ENCODE measurements at regions not wholly inside any gene's neighbourhood (a gene's known extent, or its start where the extent isn't known, plus 50 kb on each side); places are given as distances from the start of the nearest gene placed in this dataset.

DNA sequence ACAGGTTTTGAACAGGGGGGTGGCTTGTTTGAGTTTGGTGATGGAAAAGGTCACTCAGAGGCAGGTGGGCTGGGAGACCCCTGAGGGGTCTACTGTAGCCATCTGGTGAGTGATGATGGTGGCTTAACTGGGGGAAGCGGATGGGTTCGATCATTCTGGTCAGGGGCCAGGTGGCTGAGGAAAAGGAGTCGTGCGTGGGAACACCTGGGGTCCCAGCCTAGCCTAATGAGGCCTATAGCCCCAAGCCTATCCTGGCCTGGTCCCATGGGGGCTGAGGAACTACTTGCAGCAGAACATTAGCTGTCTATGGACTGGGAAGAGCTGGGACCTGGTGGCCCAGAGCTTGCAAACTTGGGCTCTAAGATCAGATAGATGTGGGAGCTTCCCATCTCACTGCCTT lies 158.4 kb upstream of the MYL2 start:
- TF ChIP-seq CTCF (IDR thresholded peaks at IDR 0.05; ENCODE audit: low read depth, low read length, missing control alignments): no peak
- no peaks in the 10 kb centered on the region for H3K36me3 ChIP-seq (replicated peaks)
- in situ Hi-C loops (cut with HindIII; ENCODE audit: low pct_ligation_motif_present, low sequenced_read_pairs): no loop called here
- H3K4me3 ChIP-seq (ENCODE audit: low read depth, low read length): no peak overlapping the region
- H3K27ac ChIP-seq: no peak overlapping the region
- no peaks in the 10 kb centered on the region for H3K27me3 ChIP-seq (replicated peaks)
- DNase-seq: no peak

DNA sequence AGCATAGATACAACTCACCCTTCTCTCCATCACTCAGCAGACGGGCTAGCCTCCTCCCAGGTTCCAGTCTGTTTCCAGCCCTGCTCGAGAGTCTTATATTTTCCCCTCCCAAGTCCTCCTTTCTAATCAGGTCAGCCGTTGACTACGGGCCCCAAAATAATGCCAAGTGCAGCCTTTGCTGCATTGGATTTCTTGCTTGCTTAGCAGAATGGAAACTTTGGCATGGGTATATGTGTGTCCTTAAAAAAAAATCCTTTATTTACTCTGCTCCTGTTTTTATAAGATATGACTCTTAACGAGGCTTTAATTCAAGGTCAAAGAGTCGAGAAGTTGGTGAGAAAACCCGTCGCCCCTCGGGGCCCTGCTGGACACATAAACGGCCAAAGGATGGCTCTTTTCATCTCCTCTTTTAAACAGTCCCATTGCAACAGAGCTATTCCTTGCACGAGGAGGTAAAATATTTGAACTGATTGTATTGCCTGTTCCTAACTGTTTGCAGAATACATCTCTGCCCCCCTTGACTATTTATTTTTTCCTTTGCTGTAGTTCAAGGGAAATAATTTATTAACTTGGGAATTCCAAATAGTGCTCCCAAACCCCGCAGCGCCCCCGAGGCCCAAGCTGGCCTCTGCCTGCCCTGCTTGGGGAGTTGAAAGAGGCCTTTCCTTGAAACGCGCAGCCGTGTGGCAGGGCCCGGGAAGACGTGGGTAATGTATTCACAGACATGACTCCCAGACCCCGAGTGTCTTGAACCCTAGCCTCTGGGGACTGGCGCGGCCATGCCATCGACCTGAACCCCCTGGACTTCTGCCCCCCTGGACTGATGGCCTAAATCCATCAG lies 156.5 kb upstream of the MYL2 start:
- no peak overlapping the region for H3K27ac ChIP-seq
- in situ Hi-C loops (cut with HindIII; ENCODE audit: low pct_ligation_motif_present, low sequenced_read_pairs): no loop called here
- H3K4me3 ChIP-seq (ENCODE audit: low read depth, low read length): no peak overlapping the region
- TF ChIP-seq CTCF (IDR thresholded peaks at IDR 0.05; ENCODE audit: low read depth, low read length, missing control alignments): no peak
- H3K27me3 ChIP-seq (replicated peaks): no peaks in the 10 kb centered on the region
- DNase-seq: no peak
- no peaks in the 10 kb centered on the region for H3K36me3 ChIP-seq (replicated peaks)

- H3K27ac ChIP-seq: no peak overlapping the region
- no peak overlapping the region for H3K4me3 ChIP-seq (ENCODE audit: low read depth, low read length)
- DNase-seq: no peak
- in situ Hi-C loops (cut with HindIII; ENCODE audit: low pct_ligation_motif_present, low sequenced_read_pairs): no loop called here
- no peaks in the 10 kb centered on the region for H3K27me3 ChIP-seq (replicated peaks)
- no peaks in the 10 kb centered on the region for H3K36me3 ChIP-seq (replicated peaks)
- no peak for TF ChIP-seq CTCF (IDR thresholded peaks at IDR 0.05; ENCODE audit: low read depth, low read length, missing control alignments)
Observed at GRCh38 chr12:111076199-111076598, 155.8 kb upstream of the MYL2 start.

- H3K27me3 ChIP-seq (replicated peaks): no peaks in the 10 kb centered on the region
- in situ Hi-C loops (cut with HindIII; ENCODE audit: low pct_ligation_motif_present, low sequenced_read_pairs): no loop called here
- no peak for DNase-seq
- TF ChIP-seq CTCF (IDR thresholded peaks at IDR 0.05; ENCODE audit: low read depth, low read length, missing control alignments): no peak
- no peaks in the 10 kb centered on the region for H3K36me3 ChIP-seq (replicated peaks)
- H3K27ac ChIP-seq: no peak overlapping the region
- no peak overlapping the region for H3K4me3 ChIP-seq (ENCODE audit: low read depth, low read length)
Observed at GRCh38 chr12:111074965-111075364, 154.6 kb upstream of the MYL2 start.

GRCh38 chr12:111074559-111074958 lies 154.2 kb upstream of the MYL2 start:
- Histone ChIP-seq H3K36me3 (replicated peaks) (no peaks in the 10 kb centered on the region), H3K27me3 (replicated peaks) (no peaks in the 10 kb centered on the region), H3K4me3 (ENCODE audit: low read depth, low read length) (no peak overlapping the region), H3K27ac (no peak overlapping the region)
- in situ Hi-C loops (cut with HindIII; ENCODE audit: low pct_ligation_motif_present, low sequenced_read_pairs): no loop called here
- TF ChIP-seq CTCF (IDR thresholded peaks at IDR 0.05; ENCODE audit: low read depth, low read length, missing control alignments): no peak
- DNase-seq: no peak

DNA sequence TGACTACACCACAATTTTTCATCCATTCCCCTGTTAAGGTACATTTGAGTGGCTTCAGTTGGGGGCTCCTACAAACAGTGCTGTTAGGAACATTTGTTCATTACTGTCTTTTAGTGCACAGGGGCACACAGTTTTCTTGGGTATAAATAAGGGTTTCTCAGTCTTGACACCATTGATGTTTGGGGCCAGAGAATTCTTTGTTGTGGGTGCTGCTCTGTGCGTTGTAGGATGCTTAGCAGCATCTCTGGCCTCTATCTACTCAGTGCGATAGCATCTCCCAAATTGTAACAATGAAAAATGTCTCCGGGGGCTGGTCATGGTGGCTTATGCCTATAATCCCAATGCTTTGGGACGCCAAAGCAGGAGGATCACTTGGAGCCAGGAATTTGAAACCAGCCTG lies 153.0 kb upstream of the MYL2 start:
- in situ Hi-C loops (cut with HindIII; ENCODE audit: low pct_ligation_motif_present, low sequenced_read_pairs): no loop called here
- no peak overlapping the region for H3K27ac ChIP-seq
- no peaks in the 10 kb centered on the region for H3K36me3 ChIP-seq (replicated peaks)
- DNase-seq: no peak
- H3K27me3 ChIP-seq (replicated peaks): no peaks in the 10 kb centered on the region
- TF ChIP-seq CTCF (IDR thresholded peaks at IDR 0.05; ENCODE audit: low read depth, low read length, missing control alignments): no peak
- H3K4me3 ChIP-seq (ENCODE audit: low read depth, low read length): no peak overlapping the region

Measured in brain microvascular endothelial cell (primary cell).